Fibroblast of skin of right biceps (primary cell): ENCODE measurements at regions not wholly inside any gene's neighbourhood (a gene's known extent, or its start where the extent isn't known, plus 50 kb on each side); places are given as distances from the start of the nearest gene placed in this dataset.
"Not testable (repeated sequence)": the region's sequence is repeated elsewhere in the genome, so short reads cannot be mapped to it uniquely, and the experiment has no call there.

Experiments used
- DNase-seq: peaks from one replicate; pipeline ENCODE4 v3.0.0-alpha.2; 2013

DNA sequence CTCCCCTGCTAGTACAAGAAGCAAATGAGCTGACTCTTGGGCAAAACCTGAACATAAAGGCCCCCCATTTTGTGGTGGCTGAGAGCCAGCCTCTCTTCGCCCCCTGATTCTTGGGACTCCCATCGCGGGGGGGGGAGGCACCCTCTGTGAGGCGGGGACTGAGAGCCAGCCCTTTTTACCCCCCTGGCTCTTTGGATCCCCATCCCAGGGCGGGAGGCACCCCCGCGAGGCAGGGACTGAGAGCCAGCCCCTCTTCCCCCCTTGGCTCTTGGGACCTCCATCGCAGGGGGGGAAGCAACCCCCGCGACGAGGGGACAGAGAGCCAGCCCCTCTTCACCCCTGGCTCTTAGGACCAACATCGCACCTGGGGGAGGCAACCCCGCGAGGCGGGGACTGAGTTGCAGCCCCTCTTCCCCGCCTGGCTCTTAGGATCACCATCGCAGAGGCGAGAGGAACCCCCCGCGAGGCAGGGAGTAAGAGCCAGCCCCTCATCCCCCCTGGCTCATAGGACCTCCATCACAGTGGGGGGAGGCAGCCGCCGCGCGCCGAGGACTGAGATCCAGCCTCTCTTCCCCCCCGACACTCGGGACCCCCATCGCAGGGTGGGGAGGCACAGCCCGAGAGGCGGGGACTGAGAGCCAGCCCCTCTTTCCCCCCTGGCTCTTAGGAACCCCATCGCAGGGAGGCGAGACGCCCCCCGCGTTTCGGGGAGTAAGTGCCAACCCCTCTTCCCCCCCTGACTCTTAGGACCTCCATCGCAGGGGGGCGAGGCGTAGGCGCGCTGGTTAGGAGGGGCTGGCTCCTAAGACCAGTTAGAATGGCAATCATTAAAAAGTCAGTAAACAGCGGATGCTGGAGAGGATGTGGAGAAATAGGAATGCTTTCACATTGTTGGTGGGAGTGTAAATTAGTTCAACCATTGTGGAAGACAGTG lies 2428.4 kb upstream of the PCDH20 start:
- no peak for DNase-seq

- DNase-seq, result no peak
Observed at GRCh38 chr13:63842102-63842501, 2426.5 kb upstream of the PCDH20 start.

DNA sequence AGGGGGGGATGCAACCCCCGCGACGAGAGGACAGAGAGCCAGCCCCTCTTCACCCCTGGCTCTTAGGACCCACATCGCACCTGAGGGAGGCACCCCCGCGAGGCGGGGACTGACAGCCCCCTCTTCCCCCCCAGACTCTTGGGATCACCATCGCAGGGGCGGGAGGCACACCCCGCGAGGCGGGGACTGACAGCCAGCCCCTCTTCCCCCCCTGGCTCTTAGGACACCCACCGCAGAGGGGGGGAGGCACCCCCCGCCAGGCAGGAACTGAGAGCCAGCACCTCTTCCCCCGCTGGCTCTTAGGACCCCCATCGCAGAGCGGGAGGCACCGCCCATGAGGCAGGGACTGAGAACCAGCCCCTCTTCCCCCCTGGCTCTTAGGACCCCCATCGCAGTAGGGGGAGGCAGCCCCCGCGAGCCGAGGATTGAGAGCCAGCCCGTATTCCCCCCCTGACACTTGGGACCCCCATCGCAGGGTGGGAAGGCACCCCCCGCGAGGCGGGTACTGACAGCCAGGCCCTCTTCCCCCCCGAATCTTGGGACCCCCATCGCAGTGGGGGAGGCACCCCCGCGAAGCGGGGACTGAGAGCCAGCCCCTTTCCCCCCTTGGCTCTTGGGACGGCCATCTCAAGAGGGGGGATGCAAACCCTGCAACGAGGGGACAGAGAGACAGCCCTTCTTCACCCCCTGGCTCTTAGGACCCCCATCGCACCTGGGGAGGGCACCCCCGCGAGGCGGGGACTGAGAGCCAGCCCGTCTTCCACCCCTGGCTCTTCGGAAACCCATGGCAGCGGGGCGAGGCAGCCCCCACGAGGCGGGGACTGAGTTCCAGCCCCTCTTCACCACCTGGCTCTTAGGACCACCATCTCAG lies 2425.1 kb upstream of the PCDH20 start:
- no peak for DNase-seq

DNA sequence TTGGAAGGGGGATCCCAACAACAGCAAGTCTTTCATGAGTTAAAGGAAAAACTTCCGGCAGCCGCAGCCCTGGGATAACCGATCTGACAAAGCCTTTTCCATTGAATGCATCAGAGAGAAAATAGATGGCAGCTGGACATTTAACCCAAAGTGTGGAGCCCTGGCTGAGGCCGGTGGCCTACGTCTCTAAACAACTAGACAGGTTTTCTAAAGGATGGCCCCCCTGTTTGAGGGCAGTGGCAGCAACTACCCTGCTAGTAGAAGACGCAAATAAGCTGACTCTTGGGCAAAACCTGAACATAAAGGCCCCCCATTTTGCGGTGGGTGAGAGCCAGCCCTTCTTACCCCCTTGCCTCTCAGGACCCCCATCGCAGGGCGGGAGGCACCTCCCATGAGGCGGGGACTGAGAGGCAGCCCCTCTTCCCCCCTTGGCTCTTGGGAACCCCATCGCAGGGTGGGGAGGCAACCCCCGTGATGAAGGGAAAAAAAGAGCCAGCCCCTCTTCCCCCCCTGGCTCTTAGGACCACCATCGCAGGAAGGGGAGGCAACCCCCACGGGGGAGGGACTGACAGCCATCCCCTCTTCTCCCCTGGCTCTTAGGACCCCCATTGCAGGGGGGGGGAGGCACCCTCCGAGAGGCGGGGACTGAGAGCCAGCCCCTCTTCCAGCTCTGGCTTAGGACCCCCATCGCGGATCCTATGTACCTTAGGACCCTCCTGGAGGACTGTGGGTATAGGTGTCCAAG lies 2422.9 kb upstream of the PCDH20 start:
- DNase-seq, result no peak

DNA sequence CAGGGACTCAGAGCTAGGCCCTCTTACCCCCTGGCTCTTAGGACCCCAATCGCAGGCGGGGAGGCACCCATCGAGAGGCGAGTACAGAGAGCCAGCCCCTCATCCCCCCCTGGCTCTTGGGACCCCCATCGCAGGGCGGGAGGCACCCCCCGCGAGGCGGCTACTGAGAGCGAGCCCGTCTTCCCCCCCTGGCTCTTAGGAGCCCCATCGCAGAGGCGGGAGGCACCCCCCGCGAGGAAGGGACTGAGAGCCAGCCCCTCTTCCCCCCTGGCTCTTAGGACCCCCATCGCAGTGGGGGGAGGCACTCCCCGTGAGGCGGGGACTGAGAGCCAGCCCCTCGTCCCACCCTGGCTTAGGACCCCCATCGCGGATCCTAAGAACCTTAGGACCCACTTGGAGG lies 2422.1 kb upstream of the PCDH20 start:
- DNase-seq, result not testable (repeated sequence)

DNA sequence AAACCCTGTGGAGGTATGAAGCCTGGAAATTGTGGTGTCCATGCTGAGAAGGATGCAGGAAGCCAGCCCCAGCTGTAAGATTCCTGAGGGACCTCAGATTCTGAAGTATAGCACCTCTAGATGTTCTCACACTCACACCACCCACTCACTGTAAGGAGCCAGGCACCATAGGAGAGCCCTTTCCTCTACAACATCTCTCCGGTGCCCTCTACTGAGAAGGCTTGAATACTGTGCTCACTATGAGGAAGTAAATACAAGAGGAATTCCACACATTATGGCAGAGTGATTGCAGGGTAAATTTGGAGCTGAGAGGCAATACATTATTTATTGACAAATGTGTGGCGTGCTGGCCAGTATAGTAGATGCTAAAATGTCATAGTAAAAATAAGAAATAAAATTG lies 2414.0 kb upstream of the PCDH20 start:
- DNase-seq, result not testable (repeated sequence)

DNA sequence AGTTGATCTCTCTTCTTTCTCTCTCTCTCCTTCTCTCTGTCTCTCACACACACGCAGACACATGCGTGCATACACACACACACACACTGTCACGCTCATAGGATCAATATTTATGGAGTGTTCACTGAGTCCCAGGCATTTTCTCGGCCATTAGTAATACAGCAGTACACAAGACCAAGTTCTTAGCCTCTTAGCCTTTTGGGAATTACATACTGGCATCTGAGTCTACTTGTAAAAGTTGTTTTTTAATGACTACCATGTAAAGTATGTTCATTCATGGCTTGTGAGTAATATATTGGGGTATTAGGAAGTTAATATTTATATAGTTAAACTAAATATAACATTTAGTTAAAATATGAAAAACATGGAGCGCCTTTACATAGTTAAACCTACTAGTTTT lies 2406.1 kb upstream of the PCDH20 start:
- not testable (repeated sequence) for DNase-seq

GRCh38 chr13:63811428-63812004 lies 2395.9 kb upstream of the PCDH20 start:
- not testable (repeated sequence) for DNase-seq

- DNase-seq, result not testable (repeated sequence)
Observed at GRCh38 chr13:63791134-63791533, 2375.5 kb upstream of the PCDH20 start.

DNA sequence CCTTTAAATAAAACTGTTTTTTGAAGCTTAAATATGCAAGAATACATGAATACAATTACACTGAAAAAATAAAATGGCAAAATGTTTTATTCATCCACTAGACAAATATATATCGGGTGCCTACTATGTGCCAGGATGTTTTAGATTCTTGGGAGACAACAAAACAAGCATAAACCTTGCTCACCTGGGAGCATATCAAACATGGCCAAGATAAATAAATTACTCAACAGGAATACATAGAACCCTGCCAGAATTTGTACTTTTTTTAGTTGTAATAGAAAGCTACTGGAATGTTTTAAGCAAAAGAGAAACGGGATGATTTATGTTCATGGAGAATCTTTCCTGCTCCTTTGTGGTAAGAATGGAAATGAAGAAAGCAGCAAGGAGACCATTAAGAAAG lies 2358.5 kb upstream of the PCDH20 start:
- DNase-seq, result no peak

DNA sequence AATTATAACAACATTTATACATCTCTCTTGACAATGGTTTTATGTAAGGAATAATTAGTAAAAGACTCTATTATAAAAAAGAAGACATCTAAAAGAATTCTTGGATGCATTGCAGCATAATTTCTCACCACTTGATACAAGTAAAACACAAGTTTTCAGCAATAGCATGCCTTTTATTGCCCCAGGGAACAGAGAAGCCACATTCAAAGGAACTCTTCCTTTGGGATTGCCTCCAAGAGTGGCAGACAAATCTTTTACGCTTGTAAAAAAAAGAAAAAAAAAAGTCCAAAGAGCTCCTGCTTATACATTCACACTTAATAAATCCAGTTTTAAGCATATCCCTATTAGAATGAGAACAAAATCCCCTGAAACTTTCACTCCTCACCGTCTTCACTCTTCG lies 2357.8 kb upstream of the PCDH20 start:
- no peak for DNase-seq

DNA sequence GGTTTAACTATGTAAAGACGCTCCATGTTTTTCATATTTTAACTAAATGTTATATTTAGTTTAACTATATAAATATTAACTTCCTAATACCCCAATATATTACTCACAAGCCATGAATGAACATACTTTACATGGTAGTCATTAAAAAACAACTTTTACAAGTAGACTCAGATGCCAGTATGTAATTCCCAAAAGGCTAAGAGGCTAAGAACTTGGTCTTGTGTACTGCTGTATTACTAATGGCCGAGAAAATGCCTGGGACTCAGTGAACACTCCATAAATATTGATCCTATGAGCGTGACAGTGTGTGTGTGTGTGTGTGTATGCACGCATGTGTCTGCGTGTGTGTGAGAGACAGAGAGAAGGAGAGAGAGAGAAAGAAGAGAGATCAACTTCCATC lies 2342.0 kb upstream of the PCDH20 start:
- DNase-seq, result not testable (repeated sequence)

DNA sequence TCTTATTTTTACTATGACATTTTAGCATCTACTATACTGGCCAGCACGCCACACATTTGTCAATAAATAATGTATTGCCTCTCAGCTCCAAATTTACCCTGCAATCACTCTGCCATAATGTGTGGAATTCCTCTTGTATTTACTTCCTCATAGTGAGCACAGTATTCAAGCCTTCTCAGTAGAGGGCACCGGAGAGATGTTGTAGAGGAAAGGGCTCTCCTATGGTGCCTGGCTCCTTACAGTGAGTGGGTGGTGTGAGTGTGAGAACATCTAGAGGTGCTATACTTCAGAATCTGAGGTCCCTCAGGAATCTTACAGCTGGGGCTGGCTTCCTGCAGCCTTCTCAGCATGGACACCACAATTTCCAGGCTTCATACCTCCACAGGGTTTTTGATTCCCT lies 2334.2 kb upstream of the PCDH20 start:
- not testable (repeated sequence) for DNase-seq

- DNase-seq, result not testable (repeated sequence)
Observed at GRCh38 chr13:63741814-63742101, 2326.1 kb upstream of the PCDH20 start.

- no peak for DNase-seq
Observed at GRCh38 chr13:63741029-63741813, 2325.6 kb upstream of the PCDH20 start.

DNA sequence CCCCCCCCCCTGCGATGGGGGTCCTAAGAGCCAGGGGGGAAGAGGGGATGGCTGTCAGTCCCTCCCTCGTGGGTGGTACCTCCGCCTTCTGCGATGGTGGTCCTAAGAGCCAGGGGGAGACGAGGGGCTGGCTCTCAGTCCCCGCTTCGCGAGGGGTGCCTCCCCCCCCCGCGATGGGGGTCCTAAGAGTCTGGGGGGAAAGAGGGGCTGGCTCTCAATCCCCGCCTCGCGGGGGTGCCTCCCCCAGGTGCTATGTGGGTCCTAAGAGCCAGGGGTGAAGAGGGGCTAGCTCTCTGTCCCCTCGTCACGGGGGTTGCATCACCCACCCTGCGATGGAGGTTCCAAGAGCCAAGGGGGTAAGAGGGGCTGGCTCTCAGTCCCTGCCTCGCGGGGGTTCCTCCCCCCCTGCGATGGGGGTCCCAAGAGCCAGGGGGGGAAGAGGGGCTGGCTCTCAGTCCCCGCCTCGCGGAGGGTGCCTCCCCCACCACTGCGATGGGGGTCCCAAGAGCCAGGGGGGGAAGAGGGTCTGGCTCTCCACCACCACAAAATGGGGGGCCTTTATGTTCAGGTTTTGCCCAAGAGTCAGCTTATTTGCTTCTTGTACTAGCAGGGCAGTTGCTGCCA lies 2323.6 kb upstream of the PCDH20 start:
- DNase-seq, result not testable (repeated sequence)

GRCh38 chr13:63737418-63737817 lies 2321.8 kb upstream of the PCDH20 start:
- no peak for DNase-seq

DNA sequence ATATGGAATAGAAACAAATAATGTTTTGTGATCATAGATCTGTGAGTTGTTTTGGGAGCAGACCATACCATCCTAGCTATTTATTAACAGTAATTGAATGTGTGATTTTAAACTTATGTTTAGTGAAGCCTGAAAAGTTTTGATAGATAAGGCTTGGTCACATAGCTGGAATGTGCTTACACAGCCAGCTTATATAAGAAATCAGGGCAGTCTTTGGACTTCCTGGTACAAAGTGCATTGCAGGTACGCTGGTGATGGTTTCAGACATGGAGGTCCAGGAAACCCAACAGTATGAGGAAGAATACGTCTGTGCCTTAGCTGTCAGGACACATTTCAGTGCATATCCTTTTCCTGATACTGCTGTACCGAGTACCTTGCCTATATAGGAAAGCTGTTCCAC lies 2316.2 kb upstream of the PCDH20 start:
- no peak for DNase-seq

- not testable (repeated sequence) for DNase-seq
Observed at GRCh38 chr13:63712159-63712558, 2296.5 kb upstream of the PCDH20 start.

DNA sequence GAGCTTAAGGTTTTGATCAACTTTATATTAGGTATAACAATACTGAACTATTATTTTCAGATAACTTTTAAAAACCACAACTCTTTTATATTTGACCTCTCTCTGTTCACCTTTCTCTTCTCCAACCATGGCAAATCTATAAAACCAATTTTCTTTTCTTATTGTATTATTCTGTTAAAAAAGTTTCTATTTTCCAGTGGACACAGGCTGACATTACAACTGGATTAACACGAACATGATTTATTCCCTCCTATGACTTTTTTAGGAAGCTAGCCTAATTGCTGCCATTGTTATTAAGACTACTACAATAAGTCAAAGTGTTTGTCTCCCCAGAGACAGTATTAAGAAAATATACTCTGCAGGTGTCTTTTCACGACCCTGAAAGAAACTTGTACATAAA lies 2291.1 kb upstream of the PCDH20 start:
- DNase-seq, result no peak

- DNase-seq, result no peak
Observed at GRCh38 chr13:63704521-63704920, 2288.9 kb upstream of the PCDH20 start.

- DNase-seq, result no peak
Observed at GRCh38 chr13:63700350-63700749, 2284.7 kb upstream of the PCDH20 start.
